Thyroid gland (tissue), 4 donors: ENCODE measurements at regions not wholly inside any gene's neighbourhood (a gene's known extent, or its start where the extent isn't known, plus 50 kb on each side); places are given as distances from the start of the nearest gene placed in this dataset.

Source experiments
- DNase-seq, 2 donors: peaks; one replicate each; pipeline ENCODE4 v3.0.0-alpha.2; 2019
- H3K27ac ChIP-seq, 3 donors: fragments of 200-600 bp; sonication (generic); 1 replicate in 2 of 3; 2 replicates in 1 of 3; pipeline ENCODE4 v1.5.1; 2016 to 2019; ENCODE audit warnings: mild to moderate bottlenecking in 1 of 3, moderate library complexity in 1 of 3
- H3K27me3 ChIP-seq: fragments of 200-600 bp; sonication (generic); one replicate; pipeline ENCODE4 v1.5.1; 2019
- H3K36me3 ChIP-seq, 2 donors: fragments of 200-600 bp; sonication (generic); one replicate each; pipeline ENCODE4 v1.5.1; 2016 to 2019
- H3K4me1 ChIP-seq, 2 donors: fragments of 200-600 bp; sonication (generic); one replicate each; pipeline ENCODE4 v1.5.1; 2017 to 2019
- H3K4me3 ChIP-seq, 3 donors: fragments of 200-600 bp; sonication (generic); replicated peaks in 1 of 3; 1 replicate in 2 of 3; 2 replicates in 1 of 3; pipeline ENCODE4 v1.5.1; 2016; ENCODE audit warnings: mild to moderate bottlenecking in 1 of 3
- H3K9me3 ChIP-seq: fragments of 200-600 bp; sonication (generic); one replicate; pipeline ENCODE4 v1.5.1; 2017
- CTCF ChIP-seq, 6 experiments: fragments of 200-600 bp in 3 of 6; fragments of 450-650 bp in 3 of 6; sonication (generic) in 3 of 6; IDR thresholded peaks; one replicate each; pipeline ENCODE4 v1.5.1; 2016 to 2019; ENCODE audit warnings: antibody characterized with exemption in 6 of 6, mild to moderate bottlenecking in 2 of 6, inconsistent platforms in 1 of 6, moderate library complexity in 1 of 6
- POLR2A ChIP-seq, 2 donors: fragments of 450-650 bp; IDR thresholded peaks; one replicate each; pipeline ENCODE4 v1.6.1; 2017; ENCODE audit warnings: antibody characterized with exemption in 2 of 2, mild to moderate bottlenecking in 2 of 2, moderate library complexity in 1 of 2
- WGBS, 2 donors: methylation state at CpG; one replicate each; pipeline ENCODE4 v1.1.5; 2017; 5-methylcytosine and 5-hydroxymethylcytosine counted together
- intact Hi-C: fragments of 100-400 bp; cut with DNase I; formaldehyde crosslinking; loops from one replicate; pipeline ENCODE4 v1.15.1; 2023

- Histone ChIP-seq H3K9me3 (no peaks in the 10 kb centered on the region), H3K4me1 (no peaks in the 10 kb centered on the region), H3K27me3 (no peaks in the 10 kb centered on the region), H3K4me3 (no peak overlapping the region), H3K27ac (no peak overlapping the region), H3K36me3 (no peaks in the 10 kb centered on the region)
- DNase-seq: no peak
- no peak for TF ChIP-seq CTCF (IDR thresholded peaks at IDR 0.05)
- no peak for TF ChIP-seq POLR2A (IDR thresholded peaks at IDR 0.05)
- WGBS, 2 donors: 73 to 79% methylated on average over 2 of the region's 2 CpGs
- intact Hi-C loops: no loop called here
Measured at GRCh38 chr5:27928060-27928459, 889.7 kb upstream of the CDH9 start.

DNA sequence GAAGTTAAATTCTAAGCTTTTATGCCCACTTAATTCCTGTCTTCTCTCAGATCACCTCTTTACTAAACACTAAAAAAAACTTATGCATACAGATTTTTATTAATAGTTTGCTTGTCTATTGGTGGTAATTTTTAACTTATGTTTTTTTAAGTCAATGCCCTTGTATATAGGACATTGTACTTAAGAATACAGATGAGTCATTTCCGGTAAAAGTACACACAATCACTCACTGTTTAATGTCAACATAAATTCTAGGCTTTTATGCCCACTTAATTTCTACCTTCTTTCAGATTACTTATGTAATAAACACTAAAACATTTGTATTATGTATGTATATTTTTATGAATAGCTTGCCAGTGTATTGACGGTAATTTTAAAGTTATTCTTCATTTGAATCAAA, 872.8 kb upstream of the CDH9 start:
- no peaks in the 10 kb centered on the region for H3K4me1 ChIP-seq
- no peaks in the 10 kb centered on the region for H3K9me3 ChIP-seq
- TF ChIP-seq CTCF (IDR thresholded peaks at IDR 0.05) (no peak), POLR2A (IDR thresholded peaks at IDR 0.05) (no peak)
- H3K36me3 ChIP-seq: no peaks in the 10 kb centered on the region
- H3K27me3 ChIP-seq: no peaks in the 10 kb centered on the region
- 87 to 91% methylated on average over 2 of the region's 2 CpGs for WGBS, 2 donors
- no peak overlapping the region for H3K27ac ChIP-seq
- no peak overlapping the region for H3K4me3 ChIP-seq
- no peak for DNase-seq
- intact Hi-C loops: no loop called here

DNA sequence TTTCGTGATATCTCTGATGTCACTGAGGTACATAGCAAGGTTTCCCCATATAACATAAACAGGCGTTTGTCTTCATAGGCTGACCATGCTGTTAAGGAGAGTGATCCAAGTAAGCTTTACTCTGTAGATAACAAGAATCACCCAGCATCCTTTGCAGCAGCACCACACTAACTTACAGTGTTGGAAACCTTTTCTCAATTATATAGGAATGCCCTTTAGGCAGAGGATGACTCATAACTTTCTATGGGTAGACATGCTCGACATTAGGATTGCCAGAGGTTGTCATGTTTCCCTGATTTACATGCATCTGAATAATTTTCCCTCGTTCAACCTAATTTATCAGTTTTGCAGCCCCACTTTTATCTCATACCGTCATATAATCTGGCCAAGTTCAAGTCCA, 870.0 kb upstream of the CDH9 start:
- intact Hi-C loops: no loop called here
- no peak for TF ChIP-seq CTCF (IDR thresholded peaks at IDR 0.05)
- TF ChIP-seq POLR2A (IDR thresholded peaks at IDR 0.05): no peak
- Histone ChIP-seq H3K4me1 (no peaks in the 10 kb centered on the region), H3K27me3 (no peaks in the 10 kb centered on the region), H3K36me3 (no peaks in the 10 kb centered on the region), H3K4me3 (no peak overlapping the region), H3K27ac (no peak overlapping the region), H3K9me3 (no peaks in the 10 kb centered on the region)
- DNase-seq: no peak
- WGBS, 2 donors: 81 to 83% methylated on average over 5 of the region's 5 CpGs

DNA sequence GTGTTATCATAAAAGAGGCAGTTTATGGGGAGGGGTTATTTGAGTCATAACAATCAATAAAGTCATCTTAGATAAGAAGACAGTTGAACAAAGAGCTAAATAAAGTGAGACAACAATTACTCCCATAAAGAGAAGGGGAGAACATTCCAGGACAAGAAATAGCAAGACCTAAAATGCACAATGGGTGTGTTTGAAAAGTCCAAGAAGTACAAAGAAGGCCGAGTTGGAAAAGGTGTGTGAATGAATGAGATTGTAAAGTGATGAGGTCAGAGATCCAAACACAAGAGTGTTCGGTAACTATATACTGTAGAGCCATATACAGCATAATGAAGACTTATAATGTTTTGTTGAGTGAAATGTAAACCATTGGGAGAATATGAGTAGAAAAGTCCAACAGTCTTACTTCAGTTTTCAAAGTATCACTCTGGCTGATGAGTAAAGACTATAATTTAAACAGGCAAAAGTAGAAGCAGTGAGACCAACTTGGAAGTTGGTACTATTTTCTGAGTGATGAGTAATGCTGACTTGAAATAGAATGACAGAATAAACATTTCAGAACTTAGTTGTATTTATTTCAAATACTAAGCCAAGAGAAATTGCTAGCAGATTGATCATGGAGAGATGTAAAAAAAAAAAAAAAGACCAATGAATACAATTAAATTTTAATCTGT, 868.7 kb upstream of the CDH9 start:
- H3K27me3 ChIP-seq: no peaks in the 10 kb centered on the region
- intact Hi-C loops: no loop called here
- WGBS, 2 donors: 74 to 77% methylated on average over 2 of the region's 2 CpGs
- no peak for DNase-seq
- no peaks in the 10 kb centered on the region for H3K9me3 ChIP-seq
- no peak overlapping the region for H3K4me3 ChIP-seq
- H3K36me3 ChIP-seq: no peaks in the 10 kb centered on the region
- H3K4me1 ChIP-seq: no peaks in the 10 kb centered on the region
- no peak for TF ChIP-seq POLR2A (IDR thresholded peaks at IDR 0.05)
- no peak for TF ChIP-seq CTCF (IDR thresholded peaks at IDR 0.05)
- H3K27ac ChIP-seq: no peak overlapping the region

- Histone ChIP-seq H3K4me3 (no peak overlapping the region), H3K27ac (no peak overlapping the region), H3K27me3 (no peaks in the 10 kb centered on the region), H3K36me3 (no peaks in the 10 kb centered on the region), H3K9me3 (no peaks in the 10 kb centered on the region), H3K4me1 (no peaks in the 10 kb centered on the region)
- no peak for DNase-seq
- TF ChIP-seq CTCF (IDR thresholded peaks at IDR 0.05): no peak
- no peak for TF ChIP-seq POLR2A (IDR thresholded peaks at IDR 0.05)
- intact Hi-C loops: no loop called here
- 34 to 76% methylated on average over 2 of the region's 2 CpGs for WGBS, 2 donors
Measured at GRCh38 chr5:27906481-27906880, 868.1 kb upstream of the CDH9 start.
